OCI-LY3 (cell line): ENCODE measurements at regions not wholly inside any gene's neighbourhood (a gene's known extent, or its start where the extent isn't known, plus 50 kb on each side); places are given as distances from the start of the nearest gene placed in this dataset.
"Not testable (repeated sequence)": the region's sequence is repeated elsewhere in the genome, so short reads cannot be mapped to it uniquely, and the experiment has no call there.

Source experiments
- CTCF ChIP-seq: fragments of 200-600, 300-600 bp; sonication (generic); IDR thresholded peaks from 2 replicates; pipeline ENCODE4 v1.5.1; 2014; ENCODE audit warnings: antibody characterized with exemption, low read length, low read depth
- EZH2phosphoT487 ChIP-seq: fragments of 200-600 bp; shearing (Covaris generic); IDR thresholded peaks from 2 replicates; pipeline ENCODE4 v1.6.1; 2018; ENCODE audit warnings: antibody characterized with exemption, mixed run types, low read depth

GRCh38 chr5:50590444-50591189 is 75.8 kb upstream of the PARP8 start:
- TF ChIP-seq CTCF, EZH2phosphoT487: not testable (repeated sequence)
